Inflammatory macrophage treated with lipopolysaccharide for 4 hours (primary cell): ENCODE measurements at regions not wholly inside any gene's neighbourhood (a gene's known extent, or its start where the extent isn't known, plus 50 kb on each side); places are given as distances from the start of the nearest gene placed in this dataset.
"Not testable (repeated sequence)": the region's sequence is repeated elsewhere in the genome, so short reads cannot be mapped to it uniquely, and the experiment has no call there.

Source experiments
- DNase-seq: peaks from one replicate; pipeline ENCODE4 v3.0.0-alpha.2; 2020

DNA sequence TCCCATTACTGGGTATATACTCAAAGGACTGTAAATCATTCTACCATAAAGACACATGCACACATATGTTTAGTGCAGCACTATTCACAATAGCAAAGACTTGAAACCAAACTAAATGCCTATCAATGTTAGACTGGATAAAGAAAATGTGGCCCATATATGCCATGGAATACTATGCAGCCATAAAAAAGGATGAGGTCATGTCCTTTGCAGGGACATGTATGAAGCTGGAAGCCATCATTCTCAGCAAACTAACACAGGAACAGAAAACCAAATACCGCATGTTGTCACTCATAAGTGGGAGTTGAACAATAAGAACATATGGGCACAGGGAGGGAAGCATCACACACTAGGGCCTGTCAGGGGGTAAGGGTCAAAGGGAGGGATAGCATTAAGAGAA is 1172.4 kb upstream of the ADGRB3 start:
- not testable (repeated sequence) for DNase-seq

DNA sequence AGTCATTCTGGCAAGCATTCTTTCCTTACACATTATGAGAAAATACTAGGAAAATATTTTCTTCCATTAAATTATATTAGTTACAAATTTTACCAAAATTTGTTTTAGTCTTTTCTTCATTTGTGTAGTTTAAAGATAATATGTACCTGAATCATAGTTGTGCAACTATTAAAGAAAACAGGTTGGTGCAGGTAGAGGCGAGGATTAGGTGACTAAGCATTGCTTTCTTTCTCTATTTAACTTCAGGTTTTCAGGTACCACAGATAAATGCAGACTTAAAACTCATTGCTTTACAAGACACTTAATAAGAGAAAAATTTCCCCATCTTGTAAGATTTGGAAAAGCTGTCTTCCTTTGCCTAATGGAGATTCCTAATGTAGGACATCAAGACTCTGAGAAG is 1175.5 kb upstream of the ADGRB3 start:
- DNase-seq, result no peak

DNA sequence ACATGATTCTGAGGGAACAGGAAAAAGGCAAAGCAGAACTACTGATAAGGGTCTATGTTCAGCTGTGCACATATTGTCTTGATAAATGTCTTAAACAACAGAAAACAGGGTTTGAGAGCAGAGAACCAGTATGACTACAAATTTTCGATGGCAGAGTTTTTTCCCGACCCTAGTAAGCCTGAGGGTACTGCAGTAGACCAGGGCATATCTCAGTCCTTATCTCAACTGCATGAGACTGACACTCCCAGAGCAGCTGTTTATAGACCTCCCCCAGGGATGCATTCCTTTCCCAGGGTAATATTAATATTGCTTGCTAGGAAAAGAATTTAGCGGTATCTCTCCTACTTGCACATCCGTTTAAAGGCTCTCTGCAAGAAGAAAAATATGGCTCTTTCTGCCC is 1176.8 kb upstream of the ADGRB3 start:
- no peak for DNase-seq

DNA sequence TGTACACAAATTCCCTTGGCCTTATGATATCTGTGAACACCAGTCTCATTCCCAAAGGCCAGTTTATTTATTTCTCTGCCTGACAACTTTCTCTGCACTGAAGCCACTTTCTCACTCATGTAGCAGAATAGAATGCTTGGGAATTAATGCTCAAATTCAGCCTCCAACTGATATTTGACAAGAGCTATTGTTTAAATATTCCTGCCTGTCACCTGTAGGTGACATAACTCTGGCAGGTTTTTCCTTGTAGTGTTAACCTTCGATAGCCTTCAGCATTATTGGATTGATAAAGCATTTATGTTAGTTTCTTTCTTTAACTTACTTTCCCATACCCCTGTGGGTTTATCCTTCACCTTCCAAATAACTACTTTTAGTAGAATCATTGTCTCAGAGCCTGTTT is 1183.2 kb upstream of the ADGRB3 start:
- no peak for DNase-seq

DNA sequence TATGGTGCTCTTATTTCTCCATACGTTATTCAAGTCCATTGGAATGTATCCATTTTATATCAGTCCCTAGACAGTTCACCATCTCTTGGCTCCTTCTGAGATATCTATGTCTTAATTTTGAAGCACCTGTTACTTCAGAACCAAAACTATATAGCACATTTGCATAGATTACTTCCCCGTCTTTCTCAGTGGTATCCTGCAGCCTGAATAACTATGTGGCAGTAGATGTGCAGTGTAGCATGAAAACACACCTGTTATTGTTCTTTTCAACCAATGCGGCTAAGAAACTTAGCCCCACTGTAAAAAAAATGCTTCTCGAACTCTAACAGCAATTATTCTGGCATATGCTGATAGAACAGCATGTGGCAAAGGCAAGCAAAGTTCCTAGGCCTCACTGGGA is 1184.4 kb upstream of the ADGRB3 start:
- DNase-seq, result no peak

DNA sequence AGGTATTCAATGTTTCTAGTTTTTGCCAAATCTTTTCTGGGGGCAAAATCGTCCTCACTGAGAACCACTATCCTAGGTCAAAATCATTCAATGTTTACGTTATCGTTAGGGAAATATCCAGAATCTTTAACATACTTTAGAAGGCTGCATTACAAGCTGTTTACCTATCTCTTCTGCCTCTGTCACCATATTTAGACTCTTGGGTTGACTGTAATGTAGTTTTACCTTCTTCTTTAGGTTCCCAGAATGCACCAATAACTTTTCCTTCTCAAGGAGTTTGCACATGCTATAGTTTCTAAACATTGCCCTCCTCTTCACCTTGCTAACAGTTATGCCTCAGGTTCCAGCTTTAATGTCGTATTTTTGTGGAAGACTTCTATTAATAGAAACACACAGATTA is 1185.5 kb upstream of the ADGRB3 start:
- no peak for DNase-seq

DNA sequence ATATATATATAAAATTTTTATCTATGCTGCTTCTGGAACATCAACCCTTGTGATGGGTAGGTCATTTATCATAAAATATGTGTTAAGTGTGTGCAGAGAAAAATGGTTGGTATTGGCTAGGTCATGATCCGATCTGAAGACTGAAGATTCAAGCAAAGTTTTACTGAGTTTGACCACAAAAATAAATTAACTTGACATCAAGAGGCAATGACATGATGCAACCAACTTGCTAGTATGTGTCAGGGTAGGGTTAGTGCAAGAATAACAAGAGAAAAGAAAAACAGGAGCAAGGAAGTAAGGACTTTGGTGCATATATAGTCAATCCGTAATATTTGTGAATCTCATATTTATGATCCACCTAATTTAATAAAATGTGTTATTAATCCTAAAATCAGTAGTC is 1202.0 kb upstream of the ADGRB3 start:
- DNase-seq, result no peak

DNA sequence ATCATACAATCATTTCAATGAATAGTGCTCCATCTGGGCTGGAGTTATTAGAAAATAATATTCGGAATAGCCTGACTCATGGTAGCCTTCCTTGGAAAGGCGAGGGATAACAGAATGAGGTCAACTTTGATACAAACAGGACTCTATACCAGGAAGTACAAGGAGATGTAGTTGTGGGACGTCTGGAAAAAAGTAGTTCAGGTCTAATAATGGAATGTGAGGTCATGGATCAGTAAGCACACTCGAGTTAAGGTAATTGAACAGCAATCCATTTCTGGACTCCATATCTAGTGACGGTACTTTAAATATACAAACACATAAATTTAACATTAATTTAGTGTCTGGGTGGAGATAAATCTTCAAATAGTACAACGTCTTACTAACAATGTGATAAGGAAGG is 1204.0 kb upstream of the ADGRB3 start:
- no peak for DNase-seq

DNA sequence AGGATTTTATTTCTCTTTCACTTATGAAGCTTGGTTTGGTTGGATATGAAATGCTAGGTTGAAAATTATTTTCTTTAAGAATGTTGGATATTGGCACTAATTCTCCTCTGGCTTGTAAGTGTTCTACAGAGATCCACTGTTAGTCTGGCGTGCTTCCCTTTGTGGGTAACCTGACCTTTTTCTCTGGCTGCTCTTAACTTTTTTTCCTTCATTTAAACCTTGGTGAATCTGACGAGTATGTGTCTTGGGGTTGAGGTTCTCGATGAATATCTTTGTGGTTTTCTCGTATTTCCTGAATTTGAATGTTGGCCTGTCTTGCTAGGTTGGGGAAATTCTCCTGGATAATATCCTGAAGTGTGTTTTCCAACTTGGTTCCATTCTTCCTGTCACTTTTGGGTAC is 1208.4 kb upstream of the ADGRB3 start:
- DNase-seq, result not testable (repeated sequence)

DNA sequence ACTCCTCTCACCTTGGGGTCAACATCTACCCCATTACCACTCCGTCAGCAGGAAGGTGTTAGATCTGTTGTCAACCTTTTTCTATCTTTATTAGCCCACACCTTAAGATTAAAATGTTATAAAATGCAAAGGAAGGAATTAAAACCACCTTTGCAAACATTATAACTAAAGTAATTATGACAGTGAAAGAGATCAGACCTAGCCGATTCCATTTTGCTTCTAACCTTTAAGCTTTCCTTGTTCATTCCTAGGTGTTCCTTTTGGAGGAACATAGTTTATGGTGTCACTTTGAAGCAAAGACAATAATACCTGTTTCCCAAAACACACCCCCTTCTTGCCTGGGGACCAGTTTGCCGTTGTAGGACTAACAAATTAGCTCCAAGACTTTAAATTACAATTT is 1223.0 kb upstream of the ADGRB3 start:
- no peak for DNase-seq

DNA sequence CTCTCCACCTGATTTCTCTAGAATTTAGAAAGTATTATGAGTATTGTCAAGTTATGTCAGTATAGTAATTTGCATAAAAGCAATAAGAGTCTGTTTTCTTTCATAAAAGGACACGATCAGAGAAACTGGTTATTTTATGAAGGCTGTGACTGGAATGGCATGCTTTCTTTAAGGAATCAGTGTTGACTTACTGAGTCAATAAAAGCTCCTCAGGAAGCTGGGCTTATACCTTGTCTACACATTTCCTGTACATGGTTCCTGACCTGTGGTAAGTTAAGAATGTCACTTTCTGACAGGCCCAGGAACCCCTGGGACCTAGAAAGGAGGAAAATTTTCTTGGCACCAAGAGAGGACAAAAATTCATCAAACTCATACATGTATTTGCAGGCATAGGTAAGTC is 1224.0 kb upstream of the ADGRB3 start:
- no peak for DNase-seq

DNA sequence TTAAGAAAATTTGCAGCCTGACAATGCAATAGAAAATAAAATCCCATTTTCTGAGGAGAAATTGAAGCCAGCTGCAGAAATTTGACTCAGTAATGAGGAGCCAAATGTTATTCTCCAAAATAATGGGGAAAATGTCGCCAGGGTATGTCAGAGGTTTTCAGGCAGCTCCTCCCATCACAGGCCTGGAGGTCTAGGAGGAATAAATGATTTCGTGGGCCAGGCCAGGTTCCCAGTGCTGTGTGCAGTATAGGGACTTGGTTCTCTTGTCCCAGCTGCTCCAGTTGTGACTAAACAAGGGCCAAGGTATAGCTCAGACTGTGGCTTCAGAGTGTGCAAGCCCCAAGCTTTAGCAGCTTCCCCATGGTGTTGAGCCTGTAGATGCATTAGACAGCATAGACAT is 1240.8 kb upstream of the ADGRB3 start:
- no peak for DNase-seq

DNA sequence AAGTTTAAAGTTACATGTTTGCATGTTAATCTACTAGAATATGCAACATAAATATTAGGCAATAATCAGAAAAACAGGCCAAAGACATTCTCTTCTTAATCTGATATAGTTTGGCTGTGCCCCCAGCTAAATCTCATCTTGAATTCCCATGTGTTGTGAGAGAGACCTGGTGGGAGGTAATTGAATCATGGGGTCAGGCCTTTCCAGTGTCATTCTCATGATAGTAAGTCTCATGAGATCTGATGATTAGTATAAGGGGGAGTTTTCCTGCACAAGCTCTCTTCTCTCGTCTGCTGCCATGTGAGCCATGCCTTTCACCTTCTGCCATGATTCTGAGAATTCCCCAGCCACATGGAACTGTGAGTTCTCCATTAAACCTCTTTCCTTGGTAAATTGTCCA is 1241.7 kb upstream of the ADGRB3 start:
- DNase-seq, result no peak

DNA sequence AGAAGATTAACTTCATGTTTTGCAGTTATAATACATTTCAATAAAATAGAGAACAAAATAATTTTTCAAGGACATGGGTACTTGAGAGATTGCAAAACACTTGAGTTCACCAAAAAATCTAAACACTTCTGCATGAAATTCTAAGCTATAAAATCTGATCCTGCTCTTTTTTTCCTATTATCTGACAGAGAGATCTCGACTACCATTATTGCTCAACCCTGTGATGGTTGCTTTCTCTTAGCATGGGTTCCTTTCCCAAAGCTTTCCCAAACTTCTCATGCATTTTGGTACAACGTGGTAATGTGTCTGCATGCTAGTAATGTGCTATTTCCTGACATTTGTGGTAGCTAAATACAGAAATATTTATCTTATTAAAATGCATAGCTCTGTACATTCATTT is 1243.1 kb upstream of the ADGRB3 start:
- DNase-seq, result no peak

DNA sequence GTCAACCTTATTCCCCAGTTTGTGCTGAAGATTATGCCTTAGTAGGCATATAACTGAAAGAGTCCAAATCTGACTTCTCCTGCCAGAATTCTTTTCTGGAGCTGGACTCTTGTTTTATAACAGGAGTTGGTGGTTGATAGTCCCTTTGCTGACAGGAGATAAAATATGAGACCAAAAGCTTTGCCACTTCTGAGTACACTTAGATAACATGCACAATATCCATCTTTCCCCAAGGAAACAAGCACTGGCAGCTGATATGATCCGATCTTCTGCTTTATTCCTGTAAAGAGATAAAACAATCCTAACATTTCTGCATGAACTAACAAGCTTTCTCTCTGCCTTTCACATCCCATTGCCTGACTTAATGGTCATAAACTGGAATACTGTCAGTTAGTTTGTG is 1265.4 kb upstream of the ADGRB3 start:
- DNase-seq, result no peak

DNA sequence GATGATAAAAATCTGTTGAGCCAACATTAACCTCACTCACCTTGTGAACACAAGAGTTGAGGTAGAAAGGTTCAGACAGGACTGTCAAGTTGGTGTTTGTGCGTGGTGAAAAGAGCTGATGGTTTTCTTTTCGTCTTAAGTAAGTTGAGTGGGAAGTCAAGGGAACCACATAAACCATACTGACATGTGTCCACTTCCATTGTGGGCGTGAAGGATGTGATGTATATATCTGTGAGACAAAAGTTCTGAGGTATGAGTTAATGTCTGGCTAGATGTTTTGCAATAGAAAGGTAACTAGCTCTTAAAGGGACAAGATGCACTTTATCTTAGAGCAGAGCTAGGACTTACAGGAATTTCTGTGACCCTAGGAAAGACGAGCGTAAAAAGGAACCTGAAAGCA is 1272.1 kb upstream of the ADGRB3 start:
- DNase-seq, result no peak

DNA sequence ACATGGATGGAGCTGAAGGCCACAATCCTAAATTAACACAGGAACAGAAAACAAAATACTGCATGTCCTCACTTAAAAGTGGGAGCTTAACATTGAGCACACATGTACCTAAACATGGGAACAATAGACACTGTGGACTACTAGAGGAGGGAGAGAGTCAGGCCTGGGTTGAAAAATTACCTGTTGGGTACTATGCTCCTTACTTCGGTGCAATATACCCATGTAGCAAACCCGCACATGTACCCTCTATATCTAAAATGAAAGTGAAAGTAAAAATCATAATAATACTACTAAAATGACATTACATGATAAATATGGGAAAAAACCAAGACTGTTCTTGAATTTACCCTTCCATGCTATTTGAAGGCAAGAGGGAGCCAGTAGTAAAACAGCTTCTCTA is 1273.8 kb upstream of the ADGRB3 start:
- no peak for DNase-seq

DNA sequence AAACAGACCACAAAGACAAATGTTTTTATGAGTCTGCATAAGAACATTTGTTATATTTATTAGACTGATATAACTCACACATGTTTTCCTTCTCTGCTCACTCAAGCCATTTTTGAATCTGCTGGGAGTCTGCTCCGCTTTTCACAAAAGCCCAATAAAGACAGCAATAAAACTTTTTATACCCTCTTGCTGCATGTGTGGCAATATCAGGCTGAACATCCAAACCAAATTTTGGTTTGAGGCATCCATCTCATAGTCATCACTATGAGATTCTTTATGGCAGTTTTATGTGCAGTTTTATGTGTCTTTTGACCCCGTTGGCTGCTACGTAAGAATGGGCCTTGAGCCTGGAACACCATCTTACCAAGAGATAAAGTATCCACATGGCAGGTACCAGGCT is 1276.8 kb upstream of the ADGRB3 start:
- no peak for DNase-seq

DNA sequence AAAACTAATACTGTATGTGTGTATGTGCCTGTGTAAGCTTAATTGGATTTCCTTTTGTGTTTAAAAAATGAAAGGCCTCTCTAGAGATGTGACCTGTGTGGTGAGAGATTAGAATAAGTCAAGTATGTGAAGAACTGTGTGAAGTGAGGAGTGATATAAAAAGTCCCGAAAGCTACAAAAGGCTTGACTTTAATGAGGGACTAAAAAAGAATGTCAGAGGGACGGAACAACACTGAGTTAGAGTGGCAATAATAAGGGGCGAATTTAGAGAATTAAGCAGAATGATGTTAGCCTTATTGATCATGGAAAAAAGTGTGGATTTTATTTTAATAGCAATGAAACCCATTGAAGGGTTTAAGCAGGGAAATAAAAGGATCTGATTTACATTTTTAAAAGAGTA is 1281.2 kb upstream of the ADGRB3 start:
- no peak for DNase-seq

DNA sequence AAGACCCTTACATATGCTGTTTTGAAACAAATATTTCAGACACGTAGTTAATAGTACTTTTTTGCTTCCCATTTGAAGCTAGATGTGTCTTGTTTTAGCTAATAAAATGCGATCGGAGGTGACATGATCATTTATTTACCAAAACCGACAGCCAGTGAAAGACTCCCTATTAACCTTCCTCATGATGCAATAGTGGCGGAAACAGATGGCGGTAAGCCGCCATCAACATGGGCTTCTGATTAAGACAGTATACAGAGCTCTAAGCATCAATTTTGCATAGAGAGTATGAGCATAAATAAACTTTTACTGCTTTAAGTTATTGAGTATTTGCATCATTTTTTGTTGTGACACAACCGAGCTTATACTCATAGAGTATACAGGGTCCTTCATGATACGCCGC is 1282.4 kb upstream of the ADGRB3 start:
- no peak for DNase-seq

DNA sequence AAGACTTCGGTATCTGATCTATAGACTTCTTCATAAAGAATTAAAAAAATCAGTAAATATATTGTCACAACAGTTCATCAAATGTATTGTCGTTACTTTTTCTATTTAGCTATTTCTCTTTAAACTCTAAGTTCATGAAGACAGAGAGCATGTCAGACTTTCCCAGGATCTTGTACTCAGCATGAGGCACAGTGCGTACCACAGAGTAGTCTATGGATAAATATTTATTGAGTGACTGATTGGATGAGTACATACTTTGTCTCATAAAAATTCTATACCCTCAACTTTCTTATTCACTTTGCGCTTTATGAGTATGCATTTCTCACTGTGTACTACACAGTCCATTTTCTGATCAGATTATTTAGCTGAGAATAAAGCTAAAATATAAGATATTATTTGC is 1284.4 kb upstream of the ADGRB3 start:
- DNase-seq, result no peak

DNA sequence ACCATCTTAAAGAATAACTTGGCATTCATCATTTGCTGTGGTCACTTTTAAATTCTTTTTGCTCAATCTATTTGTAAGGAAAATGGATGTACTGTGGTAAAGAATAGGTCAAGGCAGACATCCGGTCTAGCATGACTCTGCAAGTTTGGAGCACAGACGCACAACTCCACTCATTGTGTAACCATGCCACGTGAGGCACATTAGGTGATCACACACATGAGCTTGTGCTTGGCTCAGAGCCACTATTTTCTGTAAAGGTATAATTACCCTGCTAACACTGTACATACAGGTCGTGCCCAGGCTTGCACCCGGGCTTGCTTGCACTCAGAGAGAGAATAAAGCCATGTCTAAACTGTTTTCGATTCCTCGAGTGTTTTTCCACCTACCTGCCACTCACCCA is 1289.1 kb upstream of the ADGRB3 start:
- no peak for DNase-seq

DNA sequence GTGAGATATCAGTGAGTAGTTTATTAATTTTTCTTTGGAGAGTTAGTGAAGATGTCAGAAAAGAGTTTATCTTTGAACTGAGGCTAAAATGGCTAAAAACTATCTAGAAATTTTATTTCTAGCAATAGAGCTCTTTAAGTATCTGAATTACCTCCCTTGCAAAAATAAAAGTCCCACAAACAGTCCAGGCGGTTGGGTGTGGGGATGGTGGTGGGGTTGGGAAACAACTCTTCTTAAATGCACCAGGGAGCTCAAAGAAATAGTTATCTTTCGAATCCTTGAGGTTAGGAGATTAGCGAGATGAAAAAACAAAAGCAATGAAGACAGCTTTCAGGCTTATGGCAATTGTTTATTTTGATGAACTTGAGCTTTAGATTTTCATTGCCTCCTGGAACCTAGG is 1299.1 kb upstream of the ADGRB3 start:
- no peak for DNase-seq

DNA sequence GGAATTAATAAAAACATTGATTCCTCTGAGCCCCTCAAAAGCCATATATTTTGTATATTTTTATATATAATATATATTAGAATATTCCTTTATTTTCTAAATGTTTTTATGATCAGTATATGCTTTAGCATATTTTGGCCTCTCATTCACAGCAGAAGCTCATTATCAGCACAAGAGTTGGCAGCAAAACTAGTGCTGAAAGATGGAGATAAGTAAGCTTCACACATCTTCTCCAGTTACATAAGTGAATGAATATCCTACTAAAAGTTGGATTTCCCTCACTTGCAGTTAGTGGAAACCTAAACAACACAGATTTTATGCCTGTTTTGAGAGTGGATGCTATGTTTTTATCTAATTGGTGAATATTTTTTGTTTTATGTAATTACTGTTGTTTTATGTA is 1303.8 kb upstream of the ADGRB3 start:
- no peak for DNase-seq

DNA sequence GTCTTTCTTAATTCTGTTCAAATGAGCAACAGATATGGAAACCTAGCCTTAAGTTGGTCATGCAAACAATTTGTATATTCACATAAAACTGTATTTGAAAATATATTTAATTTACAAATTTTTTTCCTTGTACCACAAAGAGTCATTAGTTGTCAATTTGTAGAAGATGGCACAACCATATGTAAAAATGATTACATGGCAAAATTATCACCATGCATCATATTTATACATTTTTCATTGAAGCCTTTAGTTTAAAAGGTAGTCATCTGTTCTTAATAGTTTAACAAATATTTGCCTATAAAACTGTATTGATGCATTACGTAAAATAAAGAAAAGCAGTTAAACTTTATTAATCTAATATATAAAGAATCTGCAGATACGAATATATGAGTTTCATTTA is 1306.8 kb upstream of the ADGRB3 start:
- no peak for DNase-seq

DNA sequence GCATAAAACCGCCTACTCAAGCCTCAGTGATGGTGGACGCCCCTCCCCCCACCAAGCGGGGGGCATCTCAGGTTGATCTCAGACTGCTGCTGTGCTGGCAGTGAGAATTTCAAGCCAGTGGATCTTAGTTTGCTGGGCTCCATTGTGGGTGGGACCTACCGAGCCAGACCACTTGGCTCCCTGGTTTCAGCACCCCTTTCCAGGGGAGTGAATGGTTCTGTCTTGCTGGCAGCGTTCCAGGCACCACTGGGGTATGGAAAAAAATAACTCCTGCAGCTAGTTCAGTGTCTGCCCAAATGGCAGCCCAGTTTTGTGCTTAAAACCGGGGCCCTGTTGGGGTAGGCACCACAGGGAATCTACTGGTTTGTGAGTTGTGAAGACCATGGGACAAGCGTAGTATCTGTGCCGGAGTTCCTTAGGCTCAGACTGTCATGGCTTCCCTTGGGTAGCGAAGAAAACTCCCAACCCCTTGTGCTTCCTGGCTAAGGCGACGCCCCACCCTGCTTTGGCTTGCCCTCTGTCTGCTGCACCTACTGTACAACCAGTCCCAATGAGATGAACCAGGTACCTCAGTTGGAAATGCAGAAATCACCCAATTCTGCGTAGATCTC is 1334.5 kb upstream of the ADGRB3 start:
- DNase-seq, result no peak
